ENCODE measurements at regions not wholly inside any gene's neighbourhood (a gene's known extent, or its start where the extent isn't known, plus 50 kb on each side); places are given as distances from the start of the nearest gene placed in this dataset.

DNA sequence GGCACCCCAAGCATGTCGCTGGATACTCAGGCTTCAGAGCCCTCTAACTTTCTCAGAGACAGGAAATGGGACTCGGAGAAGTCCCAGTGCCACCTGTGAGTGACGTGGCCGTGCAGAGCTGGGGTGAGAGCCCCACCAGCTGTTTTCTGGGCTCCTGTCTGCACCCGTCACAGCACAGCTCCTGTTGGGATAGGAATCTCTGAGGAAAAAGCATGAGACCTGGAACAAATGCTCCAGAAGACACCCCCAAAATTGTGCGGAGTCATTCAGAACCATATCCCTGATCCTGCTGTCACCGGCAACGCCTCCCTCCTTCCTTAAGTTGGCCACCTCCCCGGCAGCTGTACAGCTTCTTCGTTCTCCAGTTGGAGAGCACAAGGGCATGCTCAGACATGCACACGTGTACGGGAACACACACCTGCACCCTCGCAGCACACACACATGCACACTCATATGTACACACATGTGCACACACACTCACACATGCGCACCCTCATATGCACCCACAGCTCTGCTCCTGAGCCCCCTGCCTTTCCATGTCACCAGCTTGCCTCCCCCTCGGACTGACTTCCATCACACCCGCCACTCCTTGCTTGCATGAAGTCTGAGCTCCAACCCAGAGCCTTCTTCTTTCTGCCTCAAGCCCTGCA lies 1430.0 kb downstream of the BRD1 start:
- no peak for DNase-seq (ENCODE audit: low read depth)

GRCh38 chr22:48396785-48397530 lies 1430.7 kb downstream of the BRD1 start:
- DNase-seq (ENCODE audit: low read depth), result no peak

DNA sequence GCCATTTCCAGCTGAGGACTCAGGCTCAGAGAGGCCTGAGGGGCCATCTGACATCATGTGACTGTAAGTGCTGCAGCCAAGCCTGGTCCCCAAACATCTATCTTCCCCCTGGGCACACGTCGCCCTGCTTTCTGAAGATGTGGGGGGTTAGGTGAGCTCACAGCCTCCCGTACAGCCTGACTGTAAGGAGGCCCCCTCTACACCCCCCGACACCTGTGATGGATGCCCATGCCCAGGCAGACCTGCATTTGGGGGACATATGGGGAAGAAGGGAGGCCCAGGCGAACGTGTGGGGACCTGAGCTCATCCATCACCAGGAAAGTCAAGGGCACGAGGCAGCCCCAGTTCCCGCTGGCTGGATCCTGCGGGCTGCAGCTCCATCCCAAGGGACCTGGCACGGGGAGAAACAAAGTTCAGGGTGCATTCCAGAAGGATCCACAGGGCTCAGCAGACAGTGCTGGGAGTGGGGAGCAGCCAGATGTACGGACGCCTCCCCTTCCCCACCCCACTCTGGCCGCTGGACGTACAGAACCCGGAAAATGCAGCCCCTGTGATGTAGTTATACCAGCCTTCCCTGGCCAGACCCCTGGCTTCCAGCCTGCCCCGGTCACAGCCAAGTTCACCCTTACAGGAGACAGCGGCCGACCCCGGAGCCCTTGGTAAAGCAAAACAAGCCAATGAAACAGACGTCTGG lies 1431.4 kb downstream of the BRD1 start:
- DNase-seq (ENCODE audit: low read depth), result no peak

- DNase-seq (ENCODE audit: low read depth), result no peak
Measured at GRCh38 chr22:48395201-48395600, 1432.5 kb downstream of the BRD1 start.

DNA sequence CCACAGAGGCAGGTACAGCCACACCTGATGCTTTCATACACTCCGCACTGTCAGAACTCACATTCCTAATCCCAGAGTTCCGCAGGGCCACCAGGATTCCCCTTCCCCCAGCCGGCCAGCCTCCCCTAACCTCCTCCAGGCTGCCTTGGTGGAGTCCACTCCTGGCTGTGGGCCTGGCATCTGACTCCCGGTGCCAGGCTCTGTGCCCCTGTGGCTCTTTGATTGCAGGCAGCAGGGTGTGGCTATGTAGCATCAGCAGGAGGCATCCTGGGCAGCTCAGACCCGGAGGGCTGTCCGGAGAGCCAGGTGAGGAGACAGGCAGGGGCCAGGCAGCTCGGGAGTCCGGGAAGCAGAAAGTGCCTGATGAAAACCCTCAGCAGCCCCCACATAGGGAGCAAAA lies 1432.9 kb downstream of the BRD1 start:
- no peak for DNase-seq (ENCODE audit: low read depth)

DNA sequence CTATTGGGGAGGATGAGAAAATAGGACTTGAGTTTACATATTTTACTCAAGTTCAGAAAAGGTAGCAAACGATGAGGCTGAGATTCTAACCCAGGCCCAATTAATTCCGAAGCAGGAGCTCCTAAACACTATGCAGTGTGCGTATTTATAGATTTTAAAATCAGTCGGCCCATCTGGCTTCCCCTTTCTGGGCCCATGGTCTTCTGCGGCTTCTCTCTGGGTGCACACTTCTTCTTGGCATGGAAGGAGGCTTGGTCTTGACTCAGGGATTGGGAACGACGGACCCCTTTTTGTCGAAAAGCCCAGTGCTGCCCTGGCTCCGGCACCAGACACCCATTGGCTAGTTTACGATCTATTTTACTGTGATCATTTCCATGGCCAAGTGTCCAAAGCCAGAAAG lies 1433.8 kb downstream of the BRD1 start:
- DNase-seq (ENCODE audit: low read depth), result no peak

DNA sequence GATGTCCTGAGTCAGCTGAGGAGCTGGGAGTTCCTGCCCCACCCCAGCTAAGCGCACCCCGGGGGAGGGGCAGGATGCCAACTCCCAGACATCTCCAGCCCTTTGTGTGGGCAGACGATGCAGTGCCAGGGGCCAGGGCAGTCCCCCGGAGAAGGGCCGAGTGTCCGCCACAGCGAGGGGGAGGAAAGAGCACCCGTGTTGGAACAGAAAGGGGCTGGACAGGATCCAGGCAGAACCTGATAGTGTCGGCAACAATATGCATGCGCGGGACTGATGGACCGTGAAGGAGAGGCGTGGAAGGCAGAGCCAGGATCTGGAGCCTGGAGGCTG lies 1434.7 kb downstream of the BRD1 start:
- no peak for DNase-seq (ENCODE audit: low read depth)

DNA sequence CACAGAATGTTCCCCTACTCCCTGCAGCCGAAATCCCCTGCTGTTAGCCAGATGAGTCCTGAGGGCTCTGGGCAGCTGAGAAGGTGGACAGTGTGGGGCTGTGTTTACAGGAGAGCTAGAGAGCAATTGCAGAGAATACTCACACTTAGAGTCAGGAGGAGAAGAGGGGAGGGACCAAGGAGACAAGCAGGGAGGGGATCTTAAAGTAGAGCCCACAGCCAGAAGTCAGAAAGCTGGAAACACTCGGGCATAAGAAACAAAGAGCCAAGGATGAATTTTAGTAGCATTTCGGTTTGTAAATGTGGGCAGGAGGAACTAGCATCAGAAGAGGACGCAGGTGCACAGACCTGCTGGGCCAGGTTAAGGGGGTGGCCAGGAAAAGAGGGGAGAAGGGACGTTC lies 1435.9 kb downstream of the BRD1 start:
- DNase-seq (ENCODE audit: low read depth), result no peak

GRCh38 chr22:48391171-48391711 lies 1436.4 kb downstream of the BRD1 start:
- DNase-seq (ENCODE audit: low read depth), result no peak

GRCh38 chr22:48389916-48390315 lies 1437.8 kb downstream of the BRD1 start:
- DNase-seq (ENCODE audit: low read depth), result no peak

DNA sequence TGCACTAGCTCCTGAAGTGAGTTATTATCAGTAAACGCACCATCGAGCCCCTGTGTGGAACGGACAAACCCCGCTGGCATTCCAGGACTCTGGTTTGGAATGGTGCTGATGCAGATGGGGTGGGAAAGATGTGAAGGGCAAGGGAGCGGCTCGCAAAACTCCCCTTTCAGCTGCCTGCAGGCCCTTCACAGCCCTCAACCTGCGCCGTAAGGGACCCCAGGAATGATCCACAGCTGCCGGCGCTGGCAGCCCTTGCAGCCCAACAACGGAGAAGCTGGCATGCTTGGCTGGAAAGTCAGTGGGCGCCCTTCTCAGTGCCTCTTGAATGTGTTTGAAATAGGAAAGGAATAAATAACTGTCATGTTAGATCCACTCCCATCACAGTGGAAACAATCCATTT lies 1445.5 kb downstream of the BRD1 start:
- DNase-seq (ENCODE audit: low read depth), result no peak

DNA sequence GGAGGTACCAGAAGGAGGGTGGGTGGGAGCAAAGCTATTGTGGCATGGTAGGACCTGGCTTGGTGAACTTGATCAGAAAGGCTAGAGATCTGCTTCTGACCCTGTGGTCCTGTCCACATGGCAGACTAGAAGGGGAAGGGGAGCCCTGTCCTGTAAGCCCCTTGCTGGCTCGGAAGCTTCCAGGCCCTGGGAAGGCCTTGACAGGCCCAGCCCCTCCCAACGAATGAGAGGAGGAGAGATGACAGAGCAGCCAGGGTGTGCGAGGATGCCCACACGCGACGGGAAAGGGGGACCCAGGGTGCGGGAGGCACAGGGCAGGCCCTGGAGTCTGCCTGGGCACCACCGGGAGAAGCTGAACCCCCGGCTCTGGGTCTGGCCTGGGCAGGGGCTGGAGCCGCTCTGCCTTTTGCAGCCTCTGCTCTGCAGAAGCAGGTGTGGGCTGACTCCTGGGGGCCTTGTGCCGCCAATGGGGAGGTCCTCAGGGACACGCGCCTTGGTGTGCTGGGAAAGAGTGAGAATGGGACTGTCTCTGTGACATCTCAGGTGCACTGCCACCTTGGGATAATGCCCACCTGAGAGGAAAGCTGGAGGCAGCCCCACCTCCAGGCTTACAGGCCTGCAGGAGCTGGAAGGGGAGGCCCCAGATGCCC lies 1447.5 kb downstream of the BRD1 start:
- no peak for DNase-seq (ENCODE audit: low read depth)

GRCh38 chr22:48379371-48379770 lies 1448.3 kb downstream of the BRD1 start:
- DNase-seq (ENCODE audit: low read depth), result no peak

DNA sequence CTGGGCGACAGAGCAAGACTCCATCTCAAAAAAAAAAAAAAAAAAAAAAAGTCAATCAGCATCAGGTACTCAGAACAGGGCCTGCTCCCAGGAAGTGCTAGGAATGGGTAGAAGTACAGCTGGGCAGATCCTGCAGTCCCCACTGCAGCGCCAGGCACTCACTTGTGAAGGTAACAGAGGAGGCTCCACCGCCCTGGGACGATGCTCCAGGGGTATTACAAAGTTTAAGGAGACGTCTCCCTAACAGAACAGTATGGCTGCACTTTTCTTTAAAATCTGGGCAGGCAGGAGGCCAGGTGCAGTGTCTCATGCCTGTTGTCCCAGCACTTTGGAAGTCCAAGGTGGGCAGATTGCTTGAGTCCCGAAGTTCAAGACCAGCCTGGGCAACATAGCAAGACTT lies 1449.0 kb downstream of the BRD1 start:
- DNase-seq (ENCODE audit: low read depth), result no peak

DNA sequence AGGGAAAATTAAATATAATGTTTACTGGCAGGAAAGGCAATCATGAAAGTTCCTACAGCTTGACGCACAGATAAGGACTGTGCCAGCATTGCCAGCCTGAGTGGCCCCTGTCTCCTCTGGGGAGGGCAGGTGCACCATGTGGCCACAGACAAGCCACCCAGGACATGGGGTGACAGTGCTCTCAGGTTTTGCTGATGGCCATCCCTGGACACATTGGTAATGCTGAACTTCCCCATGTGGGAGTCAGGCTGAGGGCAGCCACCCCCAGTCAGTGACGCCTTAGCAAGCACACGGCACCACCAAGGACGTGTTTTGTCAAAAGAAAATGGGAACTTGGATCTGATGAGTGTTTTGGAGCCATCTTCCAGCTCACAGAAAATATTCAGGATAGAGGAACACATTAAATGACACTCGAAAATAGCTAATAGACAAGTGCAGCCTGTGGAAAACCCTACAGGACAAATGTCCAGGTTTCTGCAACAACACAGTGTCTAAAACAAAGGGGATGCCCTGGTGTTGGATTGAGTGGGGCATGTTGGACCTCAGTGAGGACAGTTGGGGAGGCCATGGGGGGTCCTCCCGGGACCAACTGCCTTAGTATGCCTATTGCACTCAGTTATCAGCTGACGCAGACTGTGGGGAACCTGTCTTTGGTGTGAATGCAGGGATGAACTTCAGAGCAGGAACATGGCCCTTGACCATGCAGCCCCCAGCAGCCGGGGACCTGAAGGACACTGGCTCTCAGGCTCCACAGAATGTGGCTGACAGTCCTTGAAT lies 1450.5 kb downstream of the BRD1 start:
- DNase-seq (ENCODE audit: low read depth), result no peak

DNA sequence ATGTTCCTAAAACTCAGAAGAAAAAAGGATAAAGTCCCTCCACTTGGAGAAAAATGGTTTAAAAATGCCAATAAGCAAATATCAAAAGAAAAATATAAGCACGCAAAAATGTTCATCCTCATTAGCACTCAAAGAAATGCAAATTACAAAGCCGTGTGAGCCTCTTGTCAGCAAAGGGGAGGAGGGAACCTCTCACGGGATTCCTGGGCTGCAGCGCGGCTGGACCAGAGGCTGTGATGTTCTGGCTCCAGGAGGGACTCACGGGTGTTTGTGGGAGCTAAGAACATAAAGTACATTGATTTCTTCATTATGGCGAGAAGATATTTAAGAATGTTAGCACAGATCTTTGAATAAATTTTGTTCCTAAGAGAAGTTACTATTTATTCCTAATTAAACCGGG lies 1451.2 kb downstream of the BRD1 start:
- DNase-seq (ENCODE audit: low read depth), result no peak

GRCh38 chr22:48373626-48374173 lies 1454.0 kb downstream of the BRD1 start:
- DNase-seq (ENCODE audit: low read depth), result no peak

GRCh38 chr22:48372390-48372789 lies 1455.3 kb downstream of the BRD1 start:
- DNase-seq (ENCODE audit: low read depth), result no peak

DNA sequence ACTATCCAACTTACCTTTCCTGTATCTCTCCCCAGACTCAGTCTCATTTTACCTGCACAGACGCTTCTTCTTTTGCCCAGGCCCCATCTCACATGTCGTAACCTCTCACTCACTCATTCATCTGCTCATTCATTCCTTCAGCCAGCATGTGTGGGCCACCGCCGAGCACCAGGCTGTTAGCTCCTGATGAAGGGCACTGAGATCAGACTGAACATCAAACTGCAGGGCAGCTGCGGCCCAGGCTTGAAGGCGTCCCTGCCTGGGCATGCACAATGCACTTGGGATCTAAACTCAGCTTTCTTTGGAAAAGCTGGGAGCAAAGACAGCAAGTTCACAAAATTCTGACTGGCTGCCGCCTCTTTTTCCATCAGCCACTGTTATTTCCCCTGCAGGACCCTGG lies 1456.3 kb downstream of the BRD1 start:
- DNase-seq (ENCODE audit: low read depth), result no peak

- no peak for DNase-seq (ENCODE audit: low read depth)
Measured at GRCh38 chr22:48370508-48371325, 1457.0 kb downstream of the BRD1 start.

Measured in stimulated activated CD8-positive, alpha-beta memory T cell treated with anti-CD3 and anti-CD28 coated beads, Interleukin-12 subunit alpha, Interleukin-12 subunit beta, amount 100 ng/mL, for 4 hours (primary cell).